ENCODE measurements at regions not wholly inside any gene's neighbourhood (a gene's known extent, or its start where the extent isn't known, plus 50 kb on each side); places are given as distances from the start of the nearest gene placed in this dataset.

- H3K27me3 ChIP-seq = no peaks in the 10 kb centered on the region
- TF ChIP-seq CTCF (IDR thresholded peaks at IDR 0.05) = no peak
- no peak overlapping the region for H3K27ac ChIP-seq
- H3K36me3 ChIP-seq = no peaks in the 10 kb centered on the region
- no peaks in the 10 kb centered on the region for H3K9me3 ChIP-seq
- no peak overlapping the region for H3K4me3 ChIP-seq (ENCODE audit: low read depth in 1 of 2, low read length in 1 of 2)
- no peaks in the 10 kb centered on the region for H3K4me1 ChIP-seq (ENCODE audit: control insufficient read depth in 1 of 2, insufficient read depth in 1 of 2, low read depth in 1 of 2, low read length in 1 of 2)
These were observed 95.8 kb upstream of the CACNA2D3 start for GRCh38 chr3:54026543-54026942.

- Histone ChIP-seq H3K27ac (no peak overlapping the region), H3K4me3 (ENCODE audit: low read depth in 1 of 2, low read length in 1 of 2) (no peak overlapping the region), H3K27me3 (no peaks in the 10 kb centered on the region), H3K9me3 (no peaks in the 10 kb centered on the region), H3K36me3 (no peaks in the 10 kb centered on the region), H3K4me1 (ENCODE audit: control insufficient read depth in 1 of 2, insufficient read depth in 1 of 2, low read depth in 1 of 2, low read length in 1 of 2) (no peaks in the 10 kb centered on the region)
- no peak for TF ChIP-seq CTCF (IDR thresholded peaks at IDR 0.05)
These were observed 101.3 kb upstream of the CACNA2D3 start for GRCh38 chr3:54021071-54021470.

GRCh38 chr3:54020436-54020835 is 101.9 kb upstream of the CACNA2D3 start:
- Histone ChIP-seq H3K27me3 (no peaks in the 10 kb centered on the region), H3K9me3 (no peaks in the 10 kb centered on the region), H3K36me3 (no peaks in the 10 kb centered on the region), H3K27ac (no peak overlapping the region), H3K4me1 (ENCODE audit: control insufficient read depth in 1 of 2, insufficient read depth in 1 of 2, low read depth in 1 of 2, low read length in 1 of 2) (no peaks in the 10 kb centered on the region), H3K4me3 (ENCODE audit: low read depth in 1 of 2, low read length in 1 of 2) (no peak overlapping the region)
- TF ChIP-seq CTCF (IDR thresholded peaks at IDR 0.05) = no peak

GRCh38 chr3:54014067-54014466 is 108.3 kb upstream of the CACNA2D3 start:
- Histone ChIP-seq H3K27ac (no peak overlapping the region), H3K4me1 (ENCODE audit: control insufficient read depth in 1 of 2, insufficient read depth in 1 of 2, low read depth in 1 of 2, low read length in 1 of 2) (no peaks in the 10 kb centered on the region), H3K27me3 (no peaks in the 10 kb centered on the region), H3K36me3 (no peaks in the 10 kb centered on the region), H3K9me3 (no peaks in the 10 kb centered on the region), H3K4me3 (ENCODE audit: low read depth in 1 of 2, low read length in 1 of 2) (no peak overlapping the region)
- no peak for TF ChIP-seq CTCF (IDR thresholded peaks at IDR 0.05)

- no peak for TF ChIP-seq CTCF (IDR thresholded peaks at IDR 0.05)
- Histone ChIP-seq H3K4me1 (ENCODE audit: control insufficient read depth in 1 of 2, insufficient read depth in 1 of 2, low read depth in 1 of 2, low read length in 1 of 2) (no peaks in the 10 kb centered on the region), H3K27ac (no peak overlapping the region), H3K4me3 (ENCODE audit: low read depth in 1 of 2, low read length in 1 of 2) (no peak overlapping the region), H3K27me3 (no peaks in the 10 kb centered on the region), H3K9me3 (no peaks in the 10 kb centered on the region), H3K36me3 (no peaks in the 10 kb centered on the region)
These were observed 113.6 kb upstream of the CACNA2D3 start for GRCh38 chr3:54008744-54009143.

GRCh38 chr3:54008099-54008498 is 114.3 kb upstream of the CACNA2D3 start:
- no peaks in the 10 kb centered on the region for H3K36me3 ChIP-seq
- H3K4me3 ChIP-seq (ENCODE audit: low read depth in 1 of 2, low read length in 1 of 2) = no peak overlapping the region
- no peaks in the 10 kb centered on the region for H3K4me1 ChIP-seq (ENCODE audit: control insufficient read depth in 1 of 2, insufficient read depth in 1 of 2, low read depth in 1 of 2, low read length in 1 of 2)
- H3K9me3 ChIP-seq = no peaks in the 10 kb centered on the region
- no peak overlapping the region for H3K27ac ChIP-seq
- H3K27me3 ChIP-seq = no peaks in the 10 kb centered on the region
- TF ChIP-seq CTCF (IDR thresholded peaks at IDR 0.05) = no peak

Data from neutrophil (primary cell).